ENCODE measurements at regions not wholly inside any gene's neighbourhood (a gene's known extent, or its start where the extent isn't known, plus 50 kb on each side); places are given as distances from the start of the nearest gene placed in this dataset.

DNA sequence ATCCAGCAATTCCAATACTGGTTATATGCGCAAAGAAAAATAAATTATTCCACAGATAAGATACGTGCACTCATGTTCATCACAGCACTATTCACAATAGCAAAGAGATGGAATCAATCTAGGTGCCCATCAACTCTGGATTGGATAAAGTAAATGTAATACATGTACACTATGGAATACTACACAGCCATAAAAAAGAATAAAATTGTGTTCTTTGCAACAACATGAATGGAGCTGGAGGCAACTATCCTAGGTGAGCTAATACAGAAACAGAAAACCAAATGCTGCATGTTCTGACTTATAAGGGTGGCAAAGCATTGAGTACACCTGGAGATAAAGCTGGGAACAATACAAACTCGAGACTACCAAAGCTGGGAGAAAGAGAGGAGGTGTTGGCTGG lies 787.3 kb downstream of the KCNT2 start:
- no peak for DNase-seq (ENCODE audit: low read depth)

DNA sequence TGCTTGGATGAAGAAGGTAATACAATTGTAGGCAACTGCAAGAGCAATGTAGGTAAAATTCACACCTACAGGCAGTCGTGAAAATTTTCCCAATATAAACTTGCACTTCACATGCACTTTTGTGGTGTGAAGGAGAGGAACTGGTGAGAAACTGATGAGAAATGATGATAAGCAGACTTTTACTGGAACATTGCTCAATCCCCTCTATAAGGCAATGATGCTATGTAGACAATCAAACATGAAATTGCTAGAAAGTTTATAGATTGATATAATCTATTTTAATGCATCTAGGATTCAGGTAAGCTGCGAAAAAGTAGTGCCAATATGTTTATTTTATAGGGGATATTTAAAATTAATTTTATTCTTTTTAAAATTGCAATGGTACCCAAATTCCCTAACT lies 802.2 kb downstream of the KCNT2 start:
- DNase-seq (ENCODE audit: low read depth): no peak

DNA sequence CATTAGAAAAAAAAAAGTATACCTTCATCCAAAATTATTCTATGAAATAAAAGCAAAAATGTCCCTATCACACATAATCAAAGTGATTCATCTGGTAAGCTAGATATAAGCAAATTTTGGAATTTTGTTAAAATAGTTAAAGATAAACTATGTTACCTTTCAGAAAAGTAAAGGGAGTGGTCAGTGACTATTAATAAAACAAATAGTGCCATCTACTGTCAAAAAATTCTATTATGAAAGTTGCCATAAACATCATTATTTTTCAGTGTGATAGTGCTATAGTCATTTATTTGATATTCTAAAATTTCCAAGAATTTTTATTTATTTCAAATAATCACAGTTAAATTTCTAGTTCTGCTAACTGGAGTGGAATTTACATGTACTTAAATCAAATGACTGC lies 803.7 kb downstream of the KCNT2 start:
- DNase-seq (ENCODE audit: low read depth): no peak

DNA sequence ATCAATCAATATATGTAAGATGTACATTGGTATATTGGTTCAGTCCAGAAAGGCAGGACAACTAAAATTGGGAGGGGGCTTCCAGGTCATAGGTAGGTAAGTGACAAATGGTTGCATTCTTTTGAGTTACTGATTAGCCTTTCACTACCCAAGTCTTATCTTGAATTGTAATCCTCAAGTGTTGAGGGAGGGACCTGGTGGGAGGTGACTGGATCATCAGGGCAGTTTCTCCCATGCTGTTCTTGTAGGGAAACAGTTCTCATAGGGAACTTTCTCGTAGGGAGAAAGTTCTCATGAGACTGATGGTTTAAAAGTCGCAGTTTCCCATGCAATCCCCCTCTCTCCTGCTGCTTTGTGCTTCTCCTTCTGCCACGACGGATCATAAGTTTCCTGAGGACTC lies 809.2 kb downstream of the KCNT2 start:
- no peak for DNase-seq (ENCODE audit: low read depth)

DNA sequence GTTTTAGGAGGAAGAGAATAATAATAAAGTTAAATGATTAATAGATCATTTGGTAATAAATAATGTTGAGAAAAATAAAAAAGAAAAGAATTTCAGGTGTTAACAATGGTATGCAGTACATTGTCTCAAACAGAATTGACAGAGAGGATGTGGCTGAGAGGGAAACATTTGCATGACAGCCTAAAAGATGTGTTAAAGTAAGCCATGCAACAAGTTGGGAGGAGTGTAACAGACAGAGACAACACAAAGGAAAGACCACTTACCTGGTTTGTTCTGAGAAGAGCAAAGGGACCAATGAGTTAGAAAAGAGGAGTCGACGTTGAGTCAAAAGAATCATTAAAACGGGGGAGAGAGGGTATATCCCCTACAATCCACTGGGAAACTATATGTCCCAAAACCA lies 814.0 kb downstream of the KCNT2 start:
- DNase-seq (ENCODE audit: low read depth): no peak

DNA sequence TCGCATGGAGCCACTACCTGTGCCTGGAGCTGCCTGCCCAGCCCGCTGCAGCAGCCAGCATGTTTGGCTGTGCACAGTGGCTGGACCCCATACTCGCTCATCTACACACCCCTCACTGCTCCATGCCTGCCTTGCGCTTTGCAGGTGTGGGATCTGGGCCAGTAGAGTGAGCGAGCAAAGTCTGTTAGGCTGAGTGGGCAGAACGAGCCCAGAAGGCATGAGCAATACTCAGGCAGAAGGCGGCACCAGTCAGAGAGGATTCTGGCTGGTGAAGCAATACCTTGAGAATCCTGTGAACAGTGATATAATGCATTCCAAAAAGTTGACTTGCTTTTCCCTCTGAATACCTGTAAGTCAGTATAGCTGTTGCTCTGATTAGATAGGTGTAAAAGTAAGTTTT lies 816.4 kb downstream of the KCNT2 start:
- no peak for DNase-seq (ENCODE audit: low read depth)

DNA sequence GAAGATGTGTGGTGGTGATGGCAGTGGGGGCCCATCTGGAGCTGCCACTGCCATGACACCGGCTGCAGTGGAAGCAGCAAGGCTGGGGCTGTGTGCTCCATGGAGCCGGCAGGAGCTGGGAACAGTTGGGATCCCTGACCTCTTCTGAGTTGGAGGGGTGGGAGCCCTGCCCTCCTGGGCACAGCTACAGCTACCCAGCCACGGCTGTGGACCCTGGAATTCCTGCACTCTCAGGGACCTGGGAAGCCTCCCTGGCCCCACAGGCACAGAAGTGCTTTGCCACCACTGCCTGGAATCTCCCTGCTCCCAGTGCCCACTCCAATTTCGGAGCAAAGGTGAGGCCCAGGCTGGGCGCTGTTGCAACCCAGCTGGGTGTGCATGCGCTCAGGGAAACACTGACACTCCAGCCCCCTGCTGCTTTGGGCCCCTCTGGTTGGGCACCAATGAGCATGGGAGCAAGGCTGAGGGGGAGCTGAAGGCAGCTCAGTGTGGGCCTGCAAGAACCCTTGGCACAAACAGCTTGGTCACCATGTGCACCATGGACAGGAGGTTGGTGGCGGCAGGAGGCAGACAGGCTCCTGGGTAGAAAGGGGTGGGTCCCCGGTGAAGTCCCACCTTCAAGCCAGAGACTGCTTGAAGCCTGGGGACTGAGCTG lies 817.6 kb downstream of the KCNT2 start:
- no peak for DNase-seq (ENCODE audit: low read depth)

DNA sequence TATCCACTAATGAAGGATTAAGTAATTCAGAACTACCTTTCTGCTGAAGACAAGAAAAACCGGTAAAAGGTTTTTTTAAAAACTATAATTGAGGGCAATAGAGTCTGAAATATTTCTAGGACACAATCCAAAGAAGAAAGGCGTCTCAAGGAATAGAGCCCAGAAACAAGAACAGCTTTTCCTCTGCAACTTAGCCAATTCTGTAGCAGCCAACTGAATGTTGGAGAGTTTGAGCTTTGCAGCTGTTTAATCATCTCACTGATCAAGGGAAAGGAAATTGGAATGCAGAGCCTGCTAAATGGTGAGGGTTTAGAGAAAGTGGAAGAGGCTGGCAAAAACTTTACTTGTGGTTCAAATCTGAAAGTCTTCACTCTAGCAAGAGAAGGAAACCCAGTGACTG lies 818.9 kb downstream of the KCNT2 start:
- DNase-seq (ENCODE audit: low read depth): no peak

DNA sequence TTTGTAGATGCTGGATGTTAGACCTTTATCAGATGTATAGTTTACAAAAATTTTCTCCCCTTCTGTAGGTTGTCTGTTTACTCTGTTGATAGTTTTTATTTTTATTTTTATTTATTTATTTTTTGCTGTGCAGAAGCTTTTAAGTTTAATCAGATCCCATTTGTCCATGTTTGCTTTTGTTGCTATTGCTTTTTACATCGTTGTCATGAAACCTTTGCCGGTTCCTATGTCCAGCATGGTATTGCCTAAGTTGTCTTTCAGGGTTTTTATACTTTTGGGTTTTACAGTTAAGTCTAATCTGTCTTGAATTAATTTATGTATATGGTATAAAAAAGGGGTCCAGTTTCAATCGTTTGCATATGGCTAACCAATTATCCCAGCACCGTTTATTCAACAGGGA lies 819.5 kb downstream of the KCNT2 start:
- no peak for DNase-seq (ENCODE audit: low read depth)

DNA sequence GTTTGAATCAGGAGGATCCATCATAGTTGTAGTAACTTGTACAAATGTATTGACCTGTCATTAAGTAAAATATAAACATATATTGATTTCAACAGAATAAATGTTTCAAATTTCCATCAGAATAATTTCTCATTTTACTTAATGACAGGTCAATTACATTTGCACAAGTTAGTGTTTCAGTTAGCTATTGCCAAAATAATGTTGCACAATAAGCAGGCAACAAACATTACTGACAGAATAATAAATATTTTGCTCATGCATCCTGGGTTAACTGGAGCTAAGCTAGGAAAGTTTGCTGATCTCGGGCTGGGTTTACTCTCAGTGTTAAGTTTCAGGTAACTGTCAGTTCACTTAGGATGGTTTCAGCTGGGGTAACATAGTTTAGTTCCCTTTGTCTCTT lies 822.4 kb downstream of the KCNT2 start:
- DNase-seq (ENCODE audit: low read depth): no peak

DNA sequence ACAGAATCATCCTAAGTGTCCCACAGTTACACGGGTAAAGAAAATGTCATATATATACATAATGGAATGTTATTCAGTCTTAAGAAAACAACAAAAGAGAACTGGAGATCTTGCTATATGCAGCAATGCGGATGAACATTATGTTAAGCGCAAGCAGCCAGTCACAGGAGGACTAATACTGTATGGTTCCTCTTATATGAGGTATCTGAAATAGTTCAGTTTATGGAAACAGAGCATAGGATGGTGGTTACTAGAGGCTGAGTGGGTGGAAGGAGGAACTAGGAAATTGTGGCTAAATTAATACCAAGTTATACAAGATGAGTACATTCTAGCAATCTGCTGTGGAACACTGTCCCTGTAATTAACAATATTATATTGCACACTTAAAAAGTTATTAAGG lies 834.3 kb downstream of the KCNT2 start:
- DNase-seq (ENCODE audit: low read depth): no peak

DNA sequence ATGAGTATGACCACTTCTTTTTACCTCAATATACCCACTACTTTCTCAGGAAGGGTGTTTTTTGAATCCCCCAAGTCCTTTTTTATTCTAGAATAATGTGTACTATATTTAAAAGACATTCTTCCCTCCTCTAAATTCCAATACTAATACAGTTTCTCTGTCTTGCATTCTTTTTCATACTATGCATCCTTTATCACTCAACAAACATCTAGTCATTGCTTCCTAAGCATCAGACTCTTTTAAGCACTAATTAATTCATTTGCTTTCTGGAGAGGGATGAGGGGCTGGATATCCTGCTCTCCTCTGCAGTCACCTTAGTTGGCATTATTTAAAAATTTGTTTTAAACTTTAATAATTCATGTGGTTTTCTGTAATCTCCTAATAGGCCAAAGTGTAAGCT lies 838.8 kb downstream of the KCNT2 start:
- DNase-seq (ENCODE audit: low read depth): no peak

DNA sequence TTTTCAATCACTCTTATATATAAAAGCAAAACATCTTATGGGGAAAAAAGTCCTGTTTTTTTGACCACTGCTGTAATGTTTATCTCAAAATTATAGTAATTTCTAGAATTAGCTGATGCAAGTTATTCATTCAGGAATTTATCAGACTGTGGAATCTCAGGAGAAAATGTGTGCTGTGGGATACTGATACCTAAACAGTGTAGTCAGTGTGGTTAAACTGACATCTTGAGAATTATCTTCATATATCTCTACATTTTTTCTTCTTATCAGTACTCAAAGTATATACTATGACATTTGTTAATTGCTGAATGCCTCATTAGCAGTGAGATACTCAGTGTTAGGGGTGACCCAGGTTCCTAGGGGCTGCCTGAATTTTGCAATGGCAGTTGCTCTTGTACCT lies 839.3 kb downstream of the KCNT2 start:
- DNase-seq (ENCODE audit: low read depth): no peak

DNA sequence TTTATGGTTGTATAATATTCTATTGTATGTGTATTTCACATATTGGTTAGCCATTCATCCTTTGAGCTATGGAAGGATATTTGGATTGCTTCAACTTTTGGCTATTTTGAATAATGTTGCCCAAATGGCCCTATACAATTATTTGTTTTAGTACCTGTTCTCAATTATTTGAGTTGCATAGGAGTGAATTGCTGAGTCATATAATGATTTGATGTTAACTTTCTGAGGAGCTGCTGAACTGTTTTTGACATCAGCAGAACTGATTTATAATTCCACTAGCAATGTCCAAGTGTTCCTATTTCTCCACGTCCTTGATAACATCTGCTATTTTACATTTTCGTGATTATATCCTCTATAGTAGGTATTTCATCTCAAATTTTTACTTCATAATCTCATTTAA lies 839.9 kb downstream of the KCNT2 start:
- no peak for DNase-seq (ENCODE audit: low read depth)

DNA sequence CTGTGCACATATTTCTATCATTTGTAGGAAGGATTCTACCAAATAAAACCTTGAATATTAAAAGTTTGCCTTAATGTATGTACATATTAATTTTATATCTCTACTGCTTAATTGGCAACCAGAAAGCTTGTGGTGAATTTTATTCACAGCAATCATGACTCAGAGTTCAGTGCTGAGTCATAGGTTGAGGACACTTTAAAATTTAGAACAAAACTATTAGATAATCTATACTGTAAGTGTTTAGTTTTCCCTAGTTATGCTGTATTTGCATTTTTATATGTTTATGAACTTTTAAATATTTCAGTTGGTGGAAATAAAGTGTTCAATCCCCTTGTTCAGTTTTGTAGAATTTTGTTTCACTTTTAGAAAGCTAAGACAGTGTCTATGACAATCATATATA lies 841.5 kb downstream of the KCNT2 start:
- no peak for DNase-seq (ENCODE audit: low read depth)

DNA sequence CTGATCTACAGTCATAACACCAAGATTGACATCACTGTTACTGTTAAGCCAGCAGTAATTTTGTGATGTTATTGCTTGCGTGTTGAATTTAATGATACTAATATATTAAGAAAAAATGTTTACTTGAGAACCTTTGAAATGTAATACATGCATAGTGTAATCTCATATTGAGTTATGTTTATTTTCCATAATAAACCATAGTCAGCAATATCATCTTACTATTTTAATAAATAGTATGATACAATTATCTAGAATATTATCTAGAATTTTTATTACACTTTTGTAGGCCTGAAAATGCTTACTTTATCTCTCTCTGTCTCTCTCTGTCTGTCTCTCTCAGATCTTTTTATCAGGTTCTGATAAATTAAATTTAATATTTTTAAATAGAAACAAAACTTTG lies 843.1 kb downstream of the KCNT2 start:
- no peak for DNase-seq (ENCODE audit: low read depth)

DNA sequence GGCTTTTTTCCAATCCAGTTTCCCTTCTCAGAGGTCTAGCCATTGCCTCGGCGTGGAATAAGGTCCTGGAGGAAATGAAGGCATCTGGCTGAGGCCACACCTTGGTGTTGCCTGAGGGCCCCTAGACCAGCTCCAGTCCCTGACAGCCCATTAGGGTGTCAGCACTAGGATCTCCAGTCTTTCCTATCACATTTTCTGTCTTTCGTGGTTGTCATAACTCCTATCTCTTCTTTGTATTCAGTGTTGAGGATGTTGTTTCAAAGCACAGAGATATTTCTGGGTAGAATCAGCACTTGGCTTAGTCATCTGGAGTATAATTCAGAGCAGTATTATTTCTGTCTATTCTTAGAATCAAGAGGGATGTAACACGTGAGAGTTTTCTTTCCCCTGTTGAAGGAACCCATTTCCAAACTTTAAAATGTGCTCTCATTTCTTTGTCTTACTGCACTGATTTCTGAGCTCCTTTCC lies 844.3 kb downstream of the KCNT2 start:
- no peak for DNase-seq (ENCODE audit: low read depth)

DNA sequence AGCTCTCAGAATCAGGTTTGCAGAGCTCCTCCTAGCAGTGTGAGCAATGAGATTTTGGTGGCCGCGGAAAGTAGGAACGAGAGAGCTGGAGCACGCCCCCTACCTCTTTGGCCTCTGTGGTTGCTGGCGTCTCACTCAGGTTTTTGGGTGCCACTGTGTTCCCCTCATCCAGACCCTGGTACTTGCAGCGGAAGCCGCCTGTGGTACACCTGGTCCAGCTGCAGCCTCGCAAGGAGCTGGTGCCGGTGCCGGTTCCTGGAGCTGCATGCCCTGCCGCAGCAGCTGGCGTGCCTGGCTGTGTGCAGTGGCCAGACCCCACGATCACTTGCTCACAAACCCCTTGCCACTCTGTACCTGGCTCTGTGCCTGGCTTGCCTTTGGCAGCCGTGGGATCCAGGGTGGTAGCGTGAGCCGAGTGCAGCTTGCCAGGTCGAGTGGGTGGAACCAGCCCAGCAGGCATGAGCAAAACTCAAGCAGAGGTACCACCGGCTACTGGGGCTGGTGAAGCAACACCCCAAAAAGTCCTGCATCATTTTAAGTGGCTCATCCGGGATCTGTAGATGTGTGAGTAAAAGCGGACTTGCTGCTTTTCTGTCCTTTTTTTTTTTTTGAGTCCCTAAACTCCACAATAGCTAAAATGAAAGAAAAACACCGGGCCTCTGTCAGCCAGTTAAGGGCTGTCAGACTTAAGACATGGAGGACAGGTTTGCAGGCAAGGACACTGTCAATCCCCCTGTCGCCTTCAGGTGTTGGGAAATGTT lies 844.9 kb downstream of the KCNT2 start:
- DNase-seq (ENCODE audit: low read depth): no peak

DNA sequence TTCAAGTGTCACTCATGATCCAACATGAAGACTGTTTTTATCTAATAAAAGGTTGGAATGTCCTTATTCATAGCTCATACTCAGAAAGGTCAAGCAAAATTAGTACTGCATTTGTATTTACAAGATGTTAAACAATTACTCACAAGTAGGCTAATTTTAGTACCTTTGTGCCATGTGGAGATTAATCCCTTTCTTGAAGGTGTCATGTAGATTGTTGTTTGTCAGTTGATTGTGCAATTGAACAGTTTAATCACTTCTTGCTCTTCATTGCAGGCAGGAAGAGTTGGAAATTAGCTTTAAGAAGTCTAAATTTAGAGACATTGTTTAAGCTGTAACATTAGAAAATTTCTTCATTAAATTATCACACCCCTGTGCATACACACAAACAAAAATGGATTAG lies 847.1 kb downstream of the KCNT2 start:
- DNase-seq (ENCODE audit: low read depth): no peak

DNA sequence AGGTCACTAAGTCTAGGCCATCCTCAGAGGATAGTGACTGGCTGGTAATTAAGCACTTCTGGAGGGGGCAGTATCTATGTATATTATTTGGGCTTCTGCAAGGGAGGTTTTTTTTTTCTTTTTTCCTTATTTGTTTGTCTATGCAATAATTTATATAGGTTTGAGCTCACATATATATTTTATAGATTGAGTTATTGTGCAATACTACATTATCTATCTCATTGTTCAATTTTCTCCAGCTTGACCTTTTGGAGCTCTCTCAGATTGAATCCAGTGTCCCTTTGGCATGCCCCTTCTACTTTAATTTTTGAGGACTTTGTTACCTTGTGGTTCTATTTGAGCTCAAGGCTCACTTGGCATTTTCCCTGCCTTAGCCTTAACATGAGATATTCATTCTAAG lies 852.1 kb downstream of the KCNT2 start:
- DNase-seq (ENCODE audit: low read depth): no peak

DNA sequence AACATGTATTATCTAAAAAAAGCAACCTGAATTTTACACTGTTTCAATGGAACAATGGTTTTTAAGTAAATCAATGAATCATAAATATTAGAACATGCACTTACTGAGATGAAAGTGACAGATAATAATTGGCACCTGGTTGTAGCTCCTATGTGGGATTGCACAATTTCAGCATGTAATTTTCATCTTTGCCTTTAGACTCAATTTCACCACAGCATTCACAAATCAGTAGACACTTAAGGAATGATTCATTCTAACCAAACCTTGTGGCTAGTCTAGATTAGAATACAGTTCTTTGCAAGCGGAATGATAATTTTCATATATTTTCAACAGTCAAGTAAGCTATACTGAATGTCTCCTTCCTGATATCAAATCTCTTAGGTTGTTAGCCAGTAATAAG lies 853.4 kb downstream of the KCNT2 start:
- no peak for DNase-seq (ENCODE audit: low read depth)

DNA sequence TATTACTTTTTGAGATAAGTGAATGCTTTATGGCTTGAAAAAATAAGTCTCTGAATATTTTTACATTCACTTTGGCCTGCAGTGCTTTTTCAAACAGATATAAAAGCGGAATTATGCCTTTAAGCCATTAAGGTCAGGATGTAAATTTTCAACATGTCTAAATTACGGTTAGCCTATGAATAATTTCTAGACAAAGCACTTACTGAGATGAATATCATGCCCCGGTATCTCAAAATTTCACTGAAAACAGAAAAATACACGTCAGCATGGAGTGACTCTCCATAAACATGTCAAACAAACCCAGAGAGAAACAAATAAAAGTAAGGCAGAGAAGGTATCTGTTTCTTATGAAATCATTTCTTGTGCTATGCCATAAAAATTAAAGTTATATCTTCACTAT lies 853.9 kb downstream of the KCNT2 start:
- no peak for DNase-seq (ENCODE audit: low read depth)

DNA sequence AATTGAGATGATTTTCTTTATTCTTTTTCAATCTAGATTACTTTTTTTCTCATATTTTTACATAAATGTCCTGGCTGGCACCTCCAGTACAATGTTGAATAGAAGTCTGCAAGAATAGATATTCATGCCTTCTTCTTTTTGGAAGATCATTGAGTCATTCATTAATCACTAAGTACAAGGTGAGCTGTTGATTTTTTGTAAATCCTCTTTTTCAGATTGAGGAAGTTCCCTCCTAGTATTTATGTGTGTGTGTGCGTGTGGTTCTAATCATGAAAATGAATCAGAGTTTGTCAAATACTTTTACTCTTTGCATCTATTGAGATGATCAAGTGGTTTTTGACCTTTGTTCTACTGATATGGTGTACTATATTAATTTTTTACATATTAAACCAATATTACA lies 859.3 kb downstream of the KCNT2 start:
- no peak for DNase-seq (ENCODE audit: low read depth)

Data from activated T-cell treated with anti-CD3 and anti-CD28 coated beads for 1 hour (primary cell).